ENCODE measurements at regions not wholly inside any gene's neighbourhood (a gene's known extent, or its start where the extent isn't known, plus 50 kb on each side); places are given as distances from the start of the nearest gene placed in this dataset.

DNA sequence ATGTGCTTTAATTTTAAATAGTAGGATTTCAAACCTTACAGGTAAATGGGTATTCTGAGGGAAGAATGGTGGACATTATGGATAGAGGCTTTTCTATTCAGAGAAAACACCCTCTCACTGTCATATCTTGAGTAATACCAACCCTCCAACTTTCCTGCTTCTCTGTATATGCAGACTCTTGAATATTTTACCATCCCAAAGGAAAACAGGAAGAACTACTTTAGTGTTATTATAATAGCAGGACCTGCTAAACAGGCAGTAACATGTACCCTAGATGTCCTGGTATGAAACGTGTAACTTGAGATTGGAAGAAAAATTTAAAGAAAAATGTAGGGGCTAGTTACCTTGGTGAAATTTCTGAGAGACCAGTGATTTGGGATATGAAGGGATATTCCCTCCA is 82.9 kb upstream of the TRHDE start:
- Histone ChIP-seq H3K9me3 (replicated peaks in 1 of 3) (no peaks in the 10 kb centered on the region), H3K4me3 (no peak overlapping the region), H3K36me3 (replicated peaks in 1 of 2) (no peaks in the 10 kb centered on the region), H3K4me1 (replicated peaks in 1 of 2) (no peaks in the 10 kb centered on the region), H3K27ac (no peak overlapping the region), H3K27me3 (no peaks in the 10 kb centered on the region)
- intact Hi-C loops (cut with DNase I), result no loop called here
- no peak for DNase-seq
- TF ChIP-seq POLR2A (IDR thresholded peaks at IDR 0.05) (no peak), CTCF (IDR thresholded peaks at IDR 0.05) (no peak)
- 66 to 72% (median 69%) methylated on average over 1 of the region's 1 CpG for WGBS, 4 donors

DNA sequence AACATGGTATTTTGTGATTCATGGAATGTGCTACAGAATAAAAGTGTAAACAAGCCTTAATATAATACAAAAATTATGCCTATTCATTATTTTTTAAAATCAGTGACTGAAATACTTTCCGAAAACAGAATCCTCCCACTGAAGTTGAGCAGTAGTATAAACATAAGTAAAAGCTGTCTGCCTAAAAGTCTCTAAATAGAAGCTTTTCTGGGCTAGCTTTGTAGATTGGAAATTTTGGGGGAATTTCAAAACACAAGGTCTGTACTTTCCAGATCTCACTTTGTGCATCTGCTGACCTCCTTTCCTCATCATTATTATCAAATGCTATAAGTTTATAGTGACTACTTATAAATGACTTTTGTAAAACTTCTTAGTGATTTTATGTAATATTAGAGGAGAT is 80.4 kb upstream of the TRHDE start:
- intact Hi-C loops (cut with DNase I), result no loop called here
- Histone ChIP-seq H3K4me3 (no peak overlapping the region), H3K36me3 (replicated peaks in 1 of 2) (no peaks in the 10 kb centered on the region), H3K27me3 (no peaks in the 10 kb centered on the region), H3K9me3 (replicated peaks in 1 of 3) (no peaks in the 10 kb centered on the region), H3K4me1 (replicated peaks in 1 of 2) (no peaks in the 10 kb centered on the region), H3K27ac (no peak overlapping the region)
- TF ChIP-seq POLR2A (IDR thresholded peaks at IDR 0.05) (no peak), CTCF (IDR thresholded peaks at IDR 0.05) (no peak)
- DNase-seq, result no peak
- 60 to 78% (median 71%) methylated on average over 1 of the region's 1 CpG for WGBS, 4 donors

GRCh38 chr12:72197790-72198189 is 74.4 kb upstream of the TRHDE start:
- WGBS, 4 donors, result 81 to 85% (median 83%) methylated on average over 1 of the region's 1 CpG
- Histone ChIP-seq H3K4me1 (replicated peaks in 1 of 2) (no peaks in the 10 kb centered on the region), H3K4me3 (no peak overlapping the region), H3K9me3 (replicated peaks in 1 of 3) (no peaks in the 10 kb centered on the region), H3K36me3 (replicated peaks in 1 of 2) (no peaks in the 10 kb centered on the region), H3K27me3 (no peaks in the 10 kb centered on the region), H3K27ac (no peak overlapping the region)
- intact Hi-C loops (cut with DNase I), result no loop called here
- no peak for DNase-seq
- TF ChIP-seq CTCF (IDR thresholded peaks at IDR 0.05) (no peak), POLR2A (IDR thresholded peaks at IDR 0.05) (no peak)

DNA sequence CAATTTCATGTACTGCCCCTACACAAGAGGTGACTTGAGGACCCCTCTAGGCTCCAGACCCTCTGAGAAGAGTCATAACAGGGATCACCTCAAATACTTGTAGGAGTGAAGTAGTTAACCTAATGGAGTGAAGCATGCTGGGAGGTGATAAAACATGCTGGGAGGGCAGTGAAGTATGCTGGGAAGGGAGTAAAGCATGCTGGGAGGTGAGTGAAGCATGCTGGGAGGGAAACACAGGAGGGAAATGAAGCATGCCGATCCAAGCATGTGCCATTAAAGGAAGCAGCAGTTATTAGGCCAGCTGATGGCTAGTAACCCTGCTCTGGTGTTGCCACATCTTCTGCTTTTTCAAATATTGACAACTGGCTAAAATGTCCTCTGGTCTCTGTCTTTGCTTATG is 70.7 kb upstream of the TRHDE start:
- 69 to 97% (median 89%) methylated on average over 1 of the region's 1 CpG for WGBS, 4 donors
- no peaks in the 10 kb centered on the region for H3K27me3 ChIP-seq

More for the DNA sequence above, 70.7 kb upstream of the TRHDE start:
- TF ChIP-seq CTCF (IDR thresholded peaks at IDR 0.05) (no peak), POLR2A (IDR thresholded peaks at IDR 0.05) (no peak)
- Histone ChIP-seq H3K4me3 (no peak overlapping the region), H3K36me3 (replicated peaks in 1 of 2) (no peaks in the 10 kb centered on the region), H3K4me1 (replicated peaks in 1 of 2) (no peaks in the 10 kb centered on the region), H3K9me3 (replicated peaks in 1 of 3) (no peaks in the 10 kb centered on the region), H3K27ac (no peak overlapping the region)
- intact Hi-C loops (cut with DNase I), result no loop called here
- no peak for DNase-seq

Measured in adrenal gland (tissue), 9 donors.